Activated CD8-positive, alpha-beta T cell treated with anti-CD3 and anti-CD28 coated beads, Interleukin-2, amount 10 ng/mL, durations not matched to agents 7 days and 5 days (primary cell): ENCODE measurements at regions not wholly inside any gene's neighbourhood (a gene's known extent, or its start where the extent isn't known, plus 50 kb on each side); places are given as distances from the start of the nearest gene placed in this dataset.

ENCODE experiments used
- ATAC-seq: fragments of 150-1000 bp; cut with Tn5 transposase; one replicate; pipeline ENCODE4 v1.10.0; 2021; ENCODE audit warnings: moderate library complexity
- CTCF ChIA-PET: fragments of 350-600 bp; sonication (Branson Sonifier 250); formaldehyde crosslinking; loops from one replicate; lab custom pipeline; 2021; ENCODE audit warnings: antibody characterized with exemption; lab: Charles Lee
- POLR2A ChIA-PET: fragments of 350-600 bp; sonication (Branson Sonifier 250); formaldehyde crosslinking; loops from one replicate; lab custom pipeline; 2021; ENCODE audit warnings: antibody characterized with exemption; lab: Charles Lee
- DNase-seq: peaks from one replicate; pipeline ENCODE4 v3.0.0-alpha.2; 2020
- H3K27ac Mint-ChIP-seq: one replicate; pipeline ENCODE4 v1.8.0; 2021; ENCODE audit warnings: mild to moderate bottlenecking, mixed read lengths
- H3K27me3 Mint-ChIP-seq: one replicate; pipeline ENCODE4 v1.8.0; 2021; ENCODE audit warnings: low read depth, mixed read lengths
- H3K36me3 Mint-ChIP-seq: one replicate; pipeline ENCODE4 v1.8.0; 2021; ENCODE audit warnings: low read depth, mixed read lengths
- H3K4me1 Mint-ChIP-seq: one replicate; pipeline ENCODE4 v1.8.0; 2021; ENCODE audit warnings: low read depth, mixed read lengths
- H3K4me3 Mint-ChIP-seq: one replicate; pipeline ENCODE4 v1.8.0; 2021; ENCODE audit warnings: mild to moderate bottlenecking, mixed read lengths
- H3K9me3 Mint-ChIP-seq: one replicate; pipeline ENCODE4 v1.8.0; 2022; ENCODE audit warnings: mixed read lengths; ENCODE audit not compliant: insufficient read depth

GRCh38 chr4:119921830-119922229 is 144.8 kb downstream of the MAD2L1 start:
- H3K27me3 Mint-ChIP-seq, result no peaks in the 10 kb centered on the region
- ATAC-seq, result no peak
- no peaks in the 10 kb centered on the region for H3K4me1 Mint-ChIP-seq
- H3K27ac Mint-ChIP-seq, result no peak overlapping the region
- no peak overlapping the region for H3K4me3 Mint-ChIP-seq
- H3K9me3 Mint-ChIP-seq, result no peaks in the 10 kb centered on the region
- ChIA-PET POLR2A (no interaction called here), CTCF (no interaction called here)
- no peak for DNase-seq
- H3K36me3 Mint-ChIP-seq, result no peaks in the 10 kb centered on the region

DNA sequence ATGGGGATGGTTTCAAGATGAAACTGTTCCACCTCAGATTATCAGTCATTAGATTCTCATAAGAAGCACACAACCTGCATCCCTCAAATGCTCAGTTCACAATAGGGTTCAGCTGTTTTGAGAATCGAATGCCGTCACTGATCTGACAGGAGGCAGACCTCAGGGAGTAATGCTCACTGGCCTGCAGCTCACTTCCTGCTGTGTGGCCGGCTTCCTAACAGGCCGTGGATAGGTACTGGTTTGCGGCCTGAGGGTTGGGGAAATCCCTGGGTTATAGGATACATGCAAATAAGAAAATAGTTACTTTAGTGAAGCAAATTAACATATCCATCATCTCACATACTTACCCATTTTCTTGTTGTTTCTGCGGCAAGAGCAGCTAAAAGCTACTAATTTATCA is 160.4 kb downstream of the MAD2L1 start:
- POLR2A ChIA-PET, result no interaction called here
- H3K9me3 Mint-ChIP-seq, result peaks cover 6% of the 10 kb centered on the region
- H3K36me3 Mint-ChIP-seq, result no peaks in the 10 kb centered on the region
- CTCF ChIA-PET, result no interaction called here
- no peak overlapping the region for H3K4me3 Mint-ChIP-seq
- H3K27me3 Mint-ChIP-seq, result no peaks in the 10 kb centered on the region
- H3K27ac Mint-ChIP-seq, result no peak overlapping the region
- no peaks in the 10 kb centered on the region for H3K4me1 Mint-ChIP-seq
- DNase-seq (no peak), ATAC-seq (no peak)

DNA sequence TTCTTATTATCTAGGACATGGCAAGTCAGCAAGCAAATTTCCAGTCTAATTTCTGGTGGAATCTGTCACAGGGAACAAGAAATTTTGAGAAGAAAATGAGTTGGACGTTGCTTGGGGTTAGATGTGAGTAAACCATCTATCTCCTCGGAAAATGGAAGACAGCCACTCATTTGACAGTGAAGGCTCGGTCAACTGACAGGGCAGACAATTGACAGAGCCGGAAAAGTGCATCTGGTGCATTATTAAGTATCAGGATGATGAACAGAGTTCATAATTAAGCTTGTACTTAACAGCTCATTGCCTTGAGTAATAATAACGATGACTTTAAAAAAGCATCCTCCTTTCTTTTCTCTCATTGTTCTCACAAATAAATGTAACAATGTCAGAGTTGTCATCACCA is 168.4 kb downstream of the MAD2L1 start:
- Mint-ChIP-seq H3K4me3 (no peak overlapping the region), H3K27me3 (no peaks in the 10 kb centered on the region), H3K4me1 (no peaks in the 10 kb centered on the region), H3K9me3 (no peaks in the 10 kb centered on the region), H3K36me3 (no peaks in the 10 kb centered on the region), H3K27ac (no peak overlapping the region)
- POLR2A ChIA-PET, result no interaction called here
- CTCF ChIA-PET, result no interaction called here
- ATAC-seq (no peak), DNase-seq (no peak)

- ChIA-PET CTCF (no interaction called here), POLR2A (no interaction called here)
- DNase-seq (no peak), ATAC-seq (no peak)
- Mint-ChIP-seq H3K27ac (no peak overlapping the region), H3K4me1 (no peaks in the 10 kb centered on the region), H3K27me3 (no peaks in the 10 kb centered on the region), H3K36me3 (no peaks in the 10 kb centered on the region), H3K4me3 (no peak overlapping the region), H3K9me3 (no peaks in the 10 kb centered on the region)
Measured at GRCh38 chr4:119897260-119897659, 169.4 kb downstream of the MAD2L1 start.

GRCh38 chr4:119894650-119895208 is 171.9 kb downstream of the MAD2L1 start:
- no peak for DNase-seq
- no peaks in the 10 kb centered on the region for H3K27me3 Mint-ChIP-seq
- no peak overlapping the region for H3K4me3 Mint-ChIP-seq
- H3K27ac Mint-ChIP-seq, result no peak overlapping the region
- H3K9me3 Mint-ChIP-seq, result no peaks in the 10 kb centered on the region
- ChIA-PET POLR2A (no interaction called here), CTCF (no interaction called here)
- no peaks in the 10 kb centered on the region for H3K36me3 Mint-ChIP-seq
- no peaks in the 10 kb centered on the region for H3K4me1 Mint-ChIP-seq
- ATAC-seq, result no peak

DNA sequence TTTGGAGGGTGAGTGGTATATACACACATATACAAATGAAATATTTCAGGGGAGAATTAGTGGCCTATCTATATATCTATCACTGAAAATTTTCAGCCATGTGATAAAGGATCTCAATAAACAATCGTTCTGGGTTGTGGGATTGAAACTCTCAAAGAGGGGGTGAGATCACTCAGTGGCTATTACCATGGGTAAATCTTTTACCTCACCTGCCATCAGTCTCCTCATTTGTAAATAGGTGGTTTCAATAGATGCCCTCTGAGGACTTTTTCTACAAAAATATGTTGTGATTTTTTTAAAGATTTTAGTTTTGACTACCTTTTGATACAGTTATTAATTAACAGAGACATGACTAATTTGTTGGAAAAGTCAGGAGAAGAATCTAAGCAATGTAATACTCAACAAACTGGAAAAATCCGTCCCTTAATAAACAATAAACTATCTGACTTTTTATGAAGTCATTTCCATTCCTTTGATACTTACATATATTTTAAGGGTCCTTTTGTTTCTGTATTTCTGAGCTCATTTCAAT is 192.8 kb downstream of the MAD2L1 start:
- POLR2A ChIA-PET, result no interaction called here
- no peak overlapping the region for H3K27ac Mint-ChIP-seq

GRCh38 chr4:119873132-119873531 is 193.5 kb downstream of the MAD2L1 start:
- Mint-ChIP-seq H3K9me3 (no peaks in the 10 kb centered on the region), H3K36me3 (no peaks in the 10 kb centered on the region), H3K4me1 (no peaks in the 10 kb centered on the region), H3K4me3 (no peak overlapping the region), H3K27ac (no peak overlapping the region), H3K27me3 (no peaks in the 10 kb centered on the region)
- POLR2A ChIA-PET, result no interaction called here
- ATAC-seq (no peak), DNase-seq (no peak)
- CTCF ChIA-PET, result no interaction called here

More for the DNA sequence above, 192.8 kb downstream of the MAD2L1 start:
- Mint-ChIP-seq H3K36me3 (no peaks in the 10 kb centered on the region), H3K27me3 (no peaks in the 10 kb centered on the region), H3K9me3 (no peaks in the 10 kb centered on the region), H3K4me3 (no peak overlapping the region), H3K4me1 (no peaks in the 10 kb centered on the region)
- DNase-seq (no peak), ATAC-seq (no peak)
- CTCF ChIA-PET, result no interaction called here

DNA sequence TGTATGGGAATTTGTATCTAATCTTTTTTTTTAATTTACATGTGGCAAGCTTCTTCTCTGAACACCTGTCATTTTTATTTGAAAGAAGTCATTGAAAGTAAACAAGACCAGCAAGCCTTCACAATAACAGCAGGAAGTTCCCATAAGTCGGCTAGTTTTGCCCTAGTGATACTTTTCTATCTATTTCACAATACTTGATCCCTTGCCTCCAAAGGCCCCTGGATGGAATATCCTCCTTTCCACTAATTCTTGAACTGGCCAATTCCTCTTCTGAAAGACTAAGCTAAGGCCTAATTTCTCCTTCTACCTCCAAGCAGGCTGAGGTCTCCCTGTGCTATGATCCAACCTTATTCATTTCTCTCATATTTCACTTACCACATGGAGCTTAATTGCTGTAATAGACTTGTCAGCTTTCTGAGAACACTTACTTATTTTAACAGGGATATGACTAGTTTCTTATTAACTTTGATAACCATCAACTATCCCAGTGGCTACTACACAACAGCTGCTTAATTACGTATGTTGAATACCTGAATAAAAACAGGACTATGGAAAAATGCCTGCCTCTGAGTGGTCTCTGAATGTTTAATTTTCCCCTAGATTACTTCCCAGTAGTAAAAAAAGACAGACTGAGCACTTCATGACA is 194.2 kb downstream of the MAD2L1 start:
- no peak overlapping the region for H3K4me3 Mint-ChIP-seq
- CTCF ChIA-PET, result no interaction called here
- DNase-seq (no peak), ATAC-seq (no peak)
- H3K4me1 Mint-ChIP-seq, result no peaks in the 10 kb centered on the region
- H3K36me3 Mint-ChIP-seq, result no peaks in the 10 kb centered on the region
- H3K9me3 Mint-ChIP-seq, result no peaks in the 10 kb centered on the region
- H3K27me3 Mint-ChIP-seq, result no peaks in the 10 kb centered on the region
- POLR2A ChIA-PET, result no interaction called here
- no peak overlapping the region for H3K27ac Mint-ChIP-seq

- Mint-ChIP-seq H3K4me3 (no peak overlapping the region), H3K27ac (no peak overlapping the region), H3K4me1 (no peaks in the 10 kb centered on the region), H3K36me3 (no peaks in the 10 kb centered on the region), H3K9me3 (no peaks in the 10 kb centered on the region), H3K27me3 (no peaks in the 10 kb centered on the region)
- DNase-seq (no peak), ATAC-seq (no peak)
- ChIA-PET POLR2A (no interaction called here), CTCF (no interaction called here)
Measured at GRCh38 chr4:119870856-119871255, 195.8 kb downstream of the MAD2L1 start.

- H3K9me3 Mint-ChIP-seq, result no peaks in the 10 kb centered on the region
Measured at GRCh38 chr4:119865789-119866188, 200.9 kb downstream of the MAD2L1 start.

DNA sequence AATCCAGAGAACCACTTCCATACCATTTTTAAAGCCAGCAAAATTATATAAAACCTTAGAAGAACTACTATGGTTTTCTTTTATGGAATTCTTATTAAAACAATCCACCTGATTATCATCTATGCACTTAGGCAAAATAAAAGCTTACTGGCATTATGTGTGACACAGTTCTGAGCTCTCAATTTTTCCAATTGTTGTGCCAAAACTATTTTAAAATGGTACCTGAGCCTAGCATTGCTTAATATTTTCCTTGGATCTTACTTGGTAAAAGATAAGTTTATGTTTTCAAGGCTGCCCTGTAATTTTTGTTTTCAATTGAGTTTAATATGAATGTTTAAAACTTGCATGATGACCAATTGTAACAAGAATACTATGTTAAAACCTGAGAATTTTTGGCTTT is 201.3 kb downstream of the MAD2L1 start:
- Mint-ChIP-seq H3K4me3 (no peak overlapping the region), H3K27me3 (no peaks in the 10 kb centered on the region), H3K9me3 (no peaks in the 10 kb centered on the region), H3K36me3 (no peaks in the 10 kb centered on the region), H3K27ac (no peak overlapping the region), H3K4me1 (no peaks in the 10 kb centered on the region)
- CTCF ChIA-PET, result no interaction called here
- POLR2A ChIA-PET, result no interaction called here
- ATAC-seq, result no peak
- DNase-seq, result no peak

More at GRCh38 chr4:119865789-119866188, 200.9 kb downstream of the MAD2L1 start:
- ChIA-PET POLR2A (no interaction called here), CTCF (no interaction called here)
- Mint-ChIP-seq H3K27ac (no peak overlapping the region), H3K4me3 (no peak overlapping the region), H3K36me3 (no peaks in the 10 kb centered on the region), H3K27me3 (no peaks in the 10 kb centered on the region), H3K4me1 (no peaks in the 10 kb centered on the region)
- ATAC-seq, result no peak
- DNase-seq, result no peak

- CTCF ChIA-PET, result no interaction called here
- H3K4me3 Mint-ChIP-seq, result no peak overlapping the region
Measured at GRCh38 chr4:119861731-119862130, 204.9 kb downstream of the MAD2L1 start.

More at GRCh38 chr4:119861731-119862130, 204.9 kb downstream of the MAD2L1 start:
- POLR2A ChIA-PET, result no interaction called here
- Mint-ChIP-seq H3K36me3 (no peaks in the 10 kb centered on the region), H3K4me1 (no peaks in the 10 kb centered on the region), H3K27ac (no peak overlapping the region), H3K9me3 (no peaks in the 10 kb centered on the region), H3K27me3 (no peaks in the 10 kb centered on the region)
- no peak for DNase-seq
- ATAC-seq, result no peak
